HepG2 (cell line): ENCODE measurements at regions not wholly inside any gene's neighbourhood (a gene's known extent, or its start where the extent isn't known, plus 50 kb on each side); places are given as distances from the start of the nearest gene placed in this dataset.

ENCODE experiments used
- KDM5A ChIP-seq: fragments of 200-600 bp; sonication (generic); IDR thresholded peaks from 2 replicates; pipeline ENCODE4 v1.7.0; 2018; ENCODE audit warnings: antibody characterized with exemption, mild to moderate bottlenecking, low read length, borderline replicate concordance
- SIN3A ChIP-seq: IDR thresholded peaks from 2 replicates; pipeline ENCODE4 v1.6.1; 2011; ENCODE audit warnings: low read depth, mild to moderate bottlenecking, control low read depth, low read length, borderline replicate concordance
- ZNF138 ChIP-seq: sonication (generic); formaldehyde crosslinking; IDR thresholded peaks from 2 replicates; pipeline ENCODE4 v1.5.0; 2020; ENCODE audit warnings: mild to moderate bottlenecking, low read depth, missing genetic modification reagents
- ZNF205 ChIP-seq: IDR thresholded peaks from 2 replicates; pipeline ENCODE4 v1.6.1; 2018; ENCODE audit warnings: missing biosample characterization, missing genetic modification reagents
- ZNF367 ChIP-seq: sonication (generic); formaldehyde crosslinking; IDR thresholded peaks from 2 replicates; pipeline ENCODE4 v1.4.0; 2020; ENCODE audit warnings: missing genetic modification reagents, borderline replicate concordance
- ZNF552 ChIP-seq: sonication (generic); formaldehyde crosslinking; IDR thresholded peaks from 2 replicates; pipeline ENCODE4 v1.9.0; 2022; ENCODE audit warnings: missing genetic modification reagents, mild to moderate bottlenecking, borderline replicate concordance
- TF ChIP-seq, protein P1 (sequence below): IDR thresholded peaks from 2 replicates; pipeline ENCODE4 v1.6.1; 2016
- TF ChIP-seq, protein P2 (sequence below): IDR thresholded peaks from 2 replicates; pipeline ENCODE4 v1.6.1; 2016; ENCODE audit warnings: low read depth, control low read depth
- TF ChIP-seq, protein P3 (sequence below), 2 experiments: sonication (generic) in 1 of 2; formaldehyde crosslinking in 1 of 2; IDR thresholded peaks; 2 replicates each; pipeline versions ENCODE4 v1.4.0 to v1.6.1; 2016 to 2020; ENCODE audit warnings: borderline replicate concordance in 1 of 2, low read depth in 1 of 2, mild to moderate bottlenecking in 1 of 2, missing genetic modification reagents in 1 of 2

DNA sequence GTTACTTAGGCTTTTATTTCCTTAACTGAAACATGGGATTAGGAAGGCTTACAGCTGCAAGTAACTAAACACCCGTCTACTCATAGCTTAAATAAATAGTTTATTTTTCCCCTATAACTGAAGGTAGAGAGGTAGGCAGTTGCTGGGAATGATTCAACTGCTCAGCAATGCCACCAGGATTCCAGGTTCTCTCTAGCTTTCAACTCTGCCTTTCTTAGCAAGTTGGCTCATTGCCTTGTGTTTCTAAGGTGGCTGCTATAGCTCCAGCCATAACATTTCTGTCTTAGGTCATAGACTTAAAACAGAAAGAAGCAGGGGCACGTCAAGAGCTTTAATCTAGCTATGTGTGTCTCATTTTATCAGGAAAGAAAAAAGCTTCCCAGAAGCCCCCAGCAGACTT is 103.7 kb upstream of the MDM1 start (continued):
- TF ChIP-seq, protein P1, sequence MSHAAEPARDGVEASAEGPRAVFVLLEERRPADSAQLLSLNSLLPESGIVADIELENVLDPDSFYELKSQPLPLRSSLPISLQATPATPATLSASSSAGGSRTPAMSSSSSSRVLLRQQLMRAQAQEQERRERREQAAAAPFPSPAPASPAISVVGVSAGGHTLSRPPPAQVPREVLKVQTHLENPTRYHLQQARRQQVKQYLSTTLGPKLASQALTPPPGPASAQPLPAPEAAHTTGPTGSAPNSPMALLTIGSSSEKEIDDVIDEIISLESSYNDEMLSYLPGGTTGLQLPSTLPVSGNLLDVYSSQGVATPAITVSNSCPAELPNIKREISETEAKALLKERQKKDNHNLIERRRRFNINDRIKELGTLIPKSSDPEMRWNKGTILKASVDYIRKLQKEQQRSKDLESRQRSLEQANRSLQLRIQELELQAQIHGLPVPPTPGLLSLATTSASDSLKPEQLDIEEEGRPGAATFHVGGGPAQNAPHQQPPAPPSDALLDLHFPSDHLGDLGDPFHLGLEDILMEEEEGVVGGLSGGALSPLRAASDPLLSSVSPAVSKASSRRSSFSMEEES: no peak
- TF ChIP-seq ZNF367 (no peak), SIN3A (no peak), KDM5A (no peak), ZNF205 (CRISPR knock-in tag) (no peak), ZNF552 (CRISPR knock-in tag) (no peak), ZNF138 (no peak)
- TF ChIP-seq, protein P2, sequence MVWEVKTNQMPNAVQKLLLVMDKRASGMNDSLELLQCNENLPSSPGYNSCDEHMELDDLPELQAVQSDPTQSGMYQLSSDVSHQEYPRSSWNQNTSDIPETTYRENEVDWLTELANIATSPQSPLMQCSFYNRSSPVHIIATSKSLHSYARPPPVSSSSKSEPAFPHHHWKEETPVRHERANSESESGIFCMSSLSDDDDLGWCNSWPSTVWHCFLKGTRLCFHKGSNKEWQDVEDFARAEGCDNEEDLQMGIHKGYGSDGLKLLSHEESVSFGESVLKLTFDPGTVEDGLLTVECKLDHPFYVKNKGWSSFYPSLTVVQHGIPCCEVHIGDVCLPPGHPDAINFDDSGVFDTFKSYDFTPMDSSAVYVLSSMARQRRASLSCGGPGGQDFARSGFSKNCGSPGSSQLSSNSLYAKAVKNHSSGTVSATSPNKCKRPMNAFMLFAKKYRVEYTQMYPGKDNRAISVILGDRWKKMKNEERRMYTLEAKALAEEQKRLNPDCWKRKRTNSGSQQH (CRISPR knock-in tag): no peak
- TF ChIP-seq, protein P3, sequence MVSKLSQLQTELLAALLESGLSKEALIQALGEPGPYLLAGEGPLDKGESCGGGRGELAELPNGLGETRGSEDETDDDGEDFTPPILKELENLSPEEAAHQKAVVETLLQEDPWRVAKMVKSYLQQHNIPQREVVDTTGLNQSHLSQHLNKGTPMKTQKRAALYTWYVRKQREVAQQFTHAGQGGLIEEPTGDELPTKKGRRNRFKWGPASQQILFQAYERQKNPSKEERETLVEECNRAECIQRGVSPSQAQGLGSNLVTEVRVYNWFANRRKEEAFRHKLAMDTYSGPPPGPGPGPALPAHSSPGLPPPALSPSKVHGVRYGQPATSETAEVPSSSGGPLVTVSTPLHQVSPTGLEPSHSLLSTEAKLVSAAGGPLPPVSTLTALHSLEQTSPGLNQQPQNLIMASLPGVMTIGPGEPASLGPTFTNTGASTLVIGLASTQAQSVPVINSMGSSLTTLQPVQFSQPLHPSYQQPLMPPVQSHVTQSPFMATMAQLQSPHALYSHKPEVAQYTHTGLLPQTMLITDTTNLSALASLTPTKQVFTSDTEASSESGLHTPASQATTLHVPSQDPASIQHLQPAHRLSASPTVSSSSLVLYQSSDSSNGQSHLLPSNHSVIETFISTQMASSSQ (IDR thresholded peaks at IDR 0.05; ENCODE audit: low read depth): no peak
- TF ChIP-seq, protein P3 (CRISPR knock-in tag; IDR thresholded peaks at IDR 0.05; ENCODE audit: borderline replicate concordance): no peak
- TF ChIP-seq, all 625 proteins: peak for 0
